ENCODE measurements at regions not wholly inside any gene's neighbourhood (a gene's known extent, or its start where the extent isn't known, plus 50 kb on each side); places are given as distances from the start of the nearest gene placed in this dataset.
"Not testable (repeated sequence)": the region's sequence is repeated elsewhere in the genome, so short reads cannot be mapped to it uniquely, and the experiment has no call there.

GRCh38 chr5:38148021-38148625, 110.2 kb upstream of the EGFLAM start:
- no peak for DNase-seq

GRCh38 chr5:38143384-38143783, 115.0 kb upstream of the EGFLAM start:
- DNase-seq = no peak

- no peak for DNase-seq
These were observed 116.7 kb upstream of the EGFLAM start for GRCh38 chr5:38141665-38142064.

- no peak for DNase-seq
These were observed 119.8 kb upstream of the EGFLAM start for GRCh38 chr5:38138574-38138973.

- no peak for DNase-seq
These were observed 122.8 kb upstream of the EGFLAM start for GRCh38 chr5:38135486-38136039.

- no peak for DNase-seq
These were observed 123.5 kb upstream of the EGFLAM start for GRCh38 chr5:38134810-38135209.

GRCh38 chr5:38134294-38134693, 124.1 kb upstream of the EGFLAM start:
- not testable (repeated sequence) for DNase-seq

- no peak for DNase-seq
These were observed 126.7 kb upstream of the EGFLAM start for GRCh38 chr5:38131686-38132085.

GRCh38 chr5:38124321-38124720, 134.0 kb upstream of the EGFLAM start:
- DNase-seq = no peak

- no peak for DNase-seq
These were observed 136.9 kb upstream of the EGFLAM start for GRCh38 chr5:38121420-38121819.

GRCh38 chr5:38119836-38120235, 138.5 kb upstream of the EGFLAM start:
- DNase-seq = no peak

- DNase-seq = no peak
These were observed 140.4 kb upstream of the EGFLAM start for GRCh38 chr5:38117784-38118479.

- DNase-seq = no peak
These were observed 143.0 kb upstream of the EGFLAM start for GRCh38 chr5:38115318-38115827.

GRCh38 chr5:38113880-38114279, 144.5 kb upstream of the EGFLAM start:
- DNase-seq = no peak

GRCh38 chr5:38113456-38113855, 144.9 kb upstream of the EGFLAM start:
- DNase-seq = no peak

GRCh38 chr5:38112938-38113337, 145.4 kb upstream of the EGFLAM start:
- no peak for DNase-seq

GRCh38 chr5:38110130-38110529, 148.2 kb upstream of the EGFLAM start:
- no peak for DNase-seq

- DNase-seq = no peak
These were observed 151.3 kb upstream of the EGFLAM start for GRCh38 chr5:38107096-38107495.

- no peak for DNase-seq
These were observed 152.6 kb upstream of the EGFLAM start for GRCh38 chr5:38105801-38106200.

GRCh38 chr5:38105231-38105570, 153.2 kb upstream of the EGFLAM start:
- DNase-seq = no peak

GRCh38 chr5:38104497-38105230, 153.7 kb upstream of the EGFLAM start:
- DNase-seq = peak; percentile 1

- DNase-seq = no peak
These were observed 156.5 kb upstream of the EGFLAM start for GRCh38 chr5:38101897-38102296.

Data from fibroblast of skin of right biceps (primary cell).